ENCODE measurements at regions not wholly inside any gene's neighbourhood (a gene's known extent, or its start where the extent isn't known, plus 50 kb on each side); places are given as distances from the start of the nearest gene placed in this dataset.

DNA sequence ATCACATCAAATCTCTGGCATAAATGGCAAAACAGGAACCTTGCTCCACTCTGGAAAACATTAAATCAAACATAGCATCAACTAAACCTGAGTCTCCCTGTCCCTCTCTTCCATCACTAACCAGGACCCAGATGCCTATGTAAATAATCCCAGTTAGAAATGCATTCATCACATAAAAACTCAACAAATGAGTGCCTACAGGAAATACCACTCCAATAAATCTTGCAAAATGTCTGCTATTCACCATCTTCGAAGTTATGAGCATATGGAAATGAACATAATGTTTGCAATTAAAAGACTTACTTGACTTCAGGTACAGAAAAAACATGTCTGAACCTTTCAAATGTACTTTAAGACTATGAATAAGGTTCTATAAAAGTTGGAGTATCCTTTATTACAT is 425.0 kb downstream of the CDH11 start:
- Histone ChIP-seq H3K9me2 (ENCODE audit: insufficient read depth, low read length) (no peaks in the 10 kb centered on the region), H3K27ac (ENCODE audit: low read length) (no peak overlapping the region), H3K27me3 (ENCODE audit: insufficient read depth, low read depth, low read length) (no peaks in the 10 kb centered on the region), H3K9me3 (ENCODE audit: low read length) (no peaks in the 10 kb centered on the region), H3K4me3 (ENCODE audit: low read length) (no peak overlapping the region), H3F3A (ENCODE audit: insufficient read depth, low read length, poor library complexity, severe bottlenecking) (no peaks in the 10 kb centered on the region), H3K79me2 (replicated peaks; ENCODE audit: insufficient read depth, low read length) (no peaks in the 10 kb centered on the region), H3K9ac (ENCODE audit: low read length) (no peak overlapping the region), H4K20me1 (ENCODE audit: insufficient read depth) (no peaks in the 10 kb centered on the region), H3K4me2 (ENCODE audit: low read length) (no peak overlapping the region), H3K36me3 (ENCODE audit: insufficient read depth, low read length) (no peaks in the 10 kb centered on the region), H2AFZ (ENCODE audit: low read depth, low read length) (no peak overlapping the region)
- TF ChIP-seq POLR2AphosphoS5 (IDR thresholded peaks at IDR 0.05), result no peak

DNA sequence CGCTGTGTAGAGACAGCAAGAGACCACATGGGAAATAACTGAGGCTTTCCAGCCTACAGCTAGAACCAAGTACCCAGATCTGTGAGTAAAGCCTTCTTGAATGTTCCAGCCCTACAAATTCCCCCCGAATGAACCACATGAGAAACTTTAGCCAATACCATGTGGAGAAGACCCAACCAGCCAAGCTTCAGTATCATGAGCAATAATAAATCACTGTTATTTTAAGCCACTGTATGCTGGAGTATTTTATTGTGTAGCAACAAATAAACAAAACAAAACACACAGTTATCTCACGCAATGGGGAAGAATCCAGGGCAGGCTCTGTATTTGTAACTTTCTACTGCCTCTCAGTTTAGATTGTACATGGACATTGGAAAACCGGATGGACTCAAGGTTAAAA is 426.2 kb downstream of the CDH11 start:
- Histone ChIP-seq H3K27me3 (ENCODE audit: insufficient read depth, low read depth, low read length) (no peaks in the 10 kb centered on the region), H3K27ac (ENCODE audit: low read length) (no peak overlapping the region), H3F3A (ENCODE audit: insufficient read depth, low read length, poor library complexity, severe bottlenecking) (no peaks in the 10 kb centered on the region), H3K36me3 (ENCODE audit: insufficient read depth, low read length) (no peaks in the 10 kb centered on the region), H2AFZ (ENCODE audit: low read depth, low read length) (no peak overlapping the region), H3K4me2 (ENCODE audit: low read length) (no peak overlapping the region), H4K20me1 (ENCODE audit: insufficient read depth) (no peaks in the 10 kb centered on the region), H3K4me3 (ENCODE audit: low read length) (no peak overlapping the region), H3K9me3 (ENCODE audit: low read length) (no peaks in the 10 kb centered on the region), H3K9ac (ENCODE audit: low read length) (no peak overlapping the region), H3K79me2 (replicated peaks; ENCODE audit: insufficient read depth, low read length) (no peaks in the 10 kb centered on the region), H3K9me2 (ENCODE audit: insufficient read depth, low read length) (no peaks in the 10 kb centered on the region)
- no peak for TF ChIP-seq MXI1 (conservative IDR thresholded peaks at IDR 0.05; ENCODE audit: poor library complexity, severe bottlenecking)
- no peak for TF ChIP-seq RAD21 (conservative IDR thresholded peaks at IDR 0.05)
- TF ChIP-seq TAF1 (IDR thresholded peaks at IDR 0.05; ENCODE audit: low read depth), result no peak
- no peak for TF ChIP-seq POLR2AphosphoS5 (IDR thresholded peaks at IDR 0.05)
- TF ChIP-seq REST (IDR thresholded peaks at IDR 0.05; ENCODE audit: borderline replicate concordance), result no peak

DNA sequence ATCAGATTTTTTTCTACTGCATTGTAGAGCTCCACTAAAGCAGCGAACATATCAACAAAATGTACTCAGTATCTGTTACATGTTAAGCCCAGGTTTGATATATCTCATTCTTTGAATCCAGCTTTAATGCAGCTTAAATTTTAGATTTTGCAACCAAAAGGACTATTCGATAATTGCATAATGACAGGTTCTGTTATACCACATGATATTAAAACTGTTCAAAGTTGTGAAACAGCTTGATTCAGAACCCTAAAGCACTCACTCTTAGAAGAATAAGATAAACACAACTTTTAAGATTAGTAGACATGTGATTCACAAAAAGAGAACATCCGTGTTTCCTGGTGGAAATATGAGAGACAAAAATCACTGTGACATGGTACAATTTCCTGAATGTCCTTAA is 427.9 kb downstream of the CDH11 start:
- Histone ChIP-seq H3K36me3 (ENCODE audit: insufficient read depth, low read length) (no peaks in the 10 kb centered on the region), H3K4me2 (ENCODE audit: low read length) (no peak overlapping the region), H3K9ac (ENCODE audit: low read length) (no peak overlapping the region), H3K4me3 (ENCODE audit: low read length) (no peak overlapping the region), H3K79me2 (replicated peaks; ENCODE audit: insufficient read depth, low read length) (no peaks in the 10 kb centered on the region), H3K9me3 (ENCODE audit: low read length) (no peaks in the 10 kb centered on the region), H4K20me1 (ENCODE audit: insufficient read depth) (no peaks in the 10 kb centered on the region), H2AFZ (ENCODE audit: low read depth, low read length) (no peak overlapping the region), H3K27ac (ENCODE audit: low read length) (no peak overlapping the region), H3K9me2 (ENCODE audit: insufficient read depth, low read length) (no peaks in the 10 kb centered on the region), H3K27me3 (ENCODE audit: insufficient read depth, low read depth, low read length) (no peaks in the 10 kb centered on the region), H3F3A (ENCODE audit: insufficient read depth, low read length, poor library complexity, severe bottlenecking) (no peaks in the 10 kb centered on the region)
- TF ChIP-seq REST (IDR thresholded peaks at IDR 0.05; ENCODE audit: borderline replicate concordance) (no peak), RAD21 (conservative IDR thresholded peaks at IDR 0.05) (no peak), EZH2 (IDR thresholded peaks at IDR 0.05; ENCODE audit: borderline replicate concordance, insufficient read depth, low read length, poor library complexity, severe bottlenecking) (no peak), SMC3 (conservative IDR thresholded peaks at IDR 0.05; ENCODE audit: poor library complexity) (no peak), CTCF (IDR thresholded peaks at IDR 0.05; ENCODE audit: poor library complexity, severe bottlenecking) (no peak), EP300 (conservative IDR thresholded peaks at IDR 0.05; ENCODE audit: poor library complexity, severe bottlenecking) (no peak), TAF1 (IDR thresholded peaks at IDR 0.05; ENCODE audit: low read depth) (no peak), MXI1 (conservative IDR thresholded peaks at IDR 0.05; ENCODE audit: poor library complexity, severe bottlenecking) (no peak), POLR2AphosphoS5 (IDR thresholded peaks at IDR 0.05) (no peak)
